ENCODE measurements at regions not wholly inside any gene's neighbourhood (a gene's known extent, or its start where the extent isn't known, plus 50 kb on each side); places are given as distances from the start of the nearest gene placed in this dataset.

GRCh38 chr13:80599765-80600164 lies 258.8 kb upstream of the SPRY2 start:
- TF ChIP-seq CTCF (IDR thresholded peaks at IDR 0.05): no peak
- no peak for TF ChIP-seq EP300 (IDR thresholded peaks at IDR 0.05)
- TF ChIP-seq POLR2A (IDR thresholded peaks at IDR 0.05): no peak
- TF ChIP-seq POLR2AphosphoS5 (IDR thresholded peaks at IDR 0.05): no peak

All from gastroesophageal sphincter (tissue), 3 donors.